LHCN-M2 (cell line): ENCODE measurements at regions not wholly inside any gene's neighbourhood (a gene's known extent, or its start where the extent isn't known, plus 50 kb on each side); places are given as distances from the start of the nearest gene placed in this dataset.
"Not testable (repeated sequence)": the region's sequence is repeated elsewhere in the genome, so short reads cannot be mapped to it uniquely, and the experiment has no call there.

Experiments used
- DNase-seq: peaks from one replicate; pipeline ENCODE4 v3.0.0-alpha.2; 2012; ENCODE audit warnings: low read depth

GRCh38 chr17:22253007-22253406 is 560.7 kb downstream of the KCNJ18 start:
- DNase-seq: no peak

GRCh38 chr17:22265807-22266206 is 573.5 kb downstream of the KCNJ18 start:
- no peak for DNase-seq

- no peak for DNase-seq
Observed at GRCh38 chr17:22266231-22266630, 573.9 kb downstream of the KCNJ18 start.

GRCh38 chr17:22267019-22267418 is 574.7 kb downstream of the KCNJ18 start:
- no peak for DNase-seq

GRCh38 chr17:22268214-22268911 is 576.0 kb downstream of the KCNJ18 start:
- no peak for DNase-seq

GRCh38 chr17:22268912-22269220 is 576.5 kb downstream of the KCNJ18 start:
- no peak for DNase-seq

GRCh38 chr17:22270381-22270780 is 578.1 kb downstream of the KCNJ18 start:
- no peak for DNase-seq

- not testable (repeated sequence) for DNase-seq
Observed at GRCh38 chr17:22270809-22271208, 578.5 kb downstream of the KCNJ18 start.

GRCh38 chr17:22272363-22273146 is 580.2 kb downstream of the KCNJ18 start:
- DNase-seq: no peak

- DNase-seq: no peak
Observed at GRCh38 chr17:22273308-22273707, 581.0 kb downstream of the KCNJ18 start.

- no peak for DNase-seq
Observed at GRCh38 chr17:22277595-22277994, 585.3 kb downstream of the KCNJ18 start.

GRCh38 chr17:22278302-22279275 is 586.3 kb downstream of the KCNJ18 start:
- no peak for DNase-seq

GRCh38 chr17:22286337-22287041 is 594.2 kb downstream of the KCNJ18 start:
- DNase-seq: no peak

GRCh38 chr17:22298484-22298951 is 606.2 kb downstream of the KCNJ18 start:
- DNase-seq: not testable (repeated sequence)

- DNase-seq: no peak
Observed at GRCh38 chr17:22300177-22300576, 607.9 kb downstream of the KCNJ18 start.

- DNase-seq: no peak
Observed at GRCh38 chr17:22300731-22301352, 608.5 kb downstream of the KCNJ18 start.

GRCh38 chr17:22301353-22301745 is 609.0 kb downstream of the KCNJ18 start:
- no peak for DNase-seq

- no peak for DNase-seq
Observed at GRCh38 chr17:22303096-22303495, 610.8 kb downstream of the KCNJ18 start.

GRCh38 chr17:22303865-22304264 is 611.5 kb downstream of the KCNJ18 start:
- no peak for DNase-seq

- DNase-seq: no peak
Observed at GRCh38 chr17:22304667-22305303, 612.5 kb downstream of the KCNJ18 start.
